Activated CD4-positive, alpha-beta T cell treated with anti-CD3 and anti-CD28 coated beads for 4 hours (primary cell): ENCODE measurements at regions not wholly inside any gene's neighbourhood (a gene's known extent, or its start where the extent isn't known, plus 50 kb on each side); places are given as distances from the start of the nearest gene placed in this dataset.

Source experiments
- DNase-seq, 2 donors: peaks; one replicate each; pipeline ENCODE4 v3.0.0-alpha.2; 2020

- no peak for DNase-seq
Measured at GRCh38 chr14:76669770-76670169, 91.5 kb upstream of the VASH1 start.

- no peak for DNase-seq
Measured at GRCh38 chr14:76672123-76672522, 89.1 kb upstream of the VASH1 start.

- no peak for DNase-seq
Measured at GRCh38 chr14:76673261-76673660, 88.0 kb upstream of the VASH1 start.

- DNase-seq = no peak
Measured at GRCh38 chr14:76675046-76675445, 86.2 kb upstream of the VASH1 start.

GRCh38 chr14:76676539-76676938, 84.7 kb upstream of the VASH1 start:
- DNase-seq = no peak

- DNase-seq = no peak
Measured at GRCh38 chr14:76677534-76678145, 83.6 kb upstream of the VASH1 start.

- no peak for DNase-seq
Measured at GRCh38 chr14:76678244-76678800, 82.9 kb upstream of the VASH1 start.

- DNase-seq = no peak
Measured at GRCh38 chr14:76682367-76682766, 78.9 kb upstream of the VASH1 start.

GRCh38 chr14:76686646-76687045, 74.6 kb upstream of the VASH1 start:
- no peak for DNase-seq

GRCh38 chr14:76687611-76688382, 73.5 kb upstream of the VASH1 start:
- no peak for DNase-seq

GRCh38 chr14:76688383-76688671, 72.9 kb upstream of the VASH1 start:
- no peak for DNase-seq

GRCh38 chr14:76690502-76691105, 70.7 kb upstream of the VASH1 start:
- DNase-seq = no peak

GRCh38 chr14:76694106-76694505, 67.2 kb upstream of the VASH1 start:
- DNase-seq = no peak

- no peak for DNase-seq
Measured at GRCh38 chr14:76695263-76695920, 65.9 kb upstream of the VASH1 start.

- no peak for DNase-seq
Measured at GRCh38 chr14:76696361-76696760, 64.9 kb upstream of the VASH1 start.

GRCh38 chr14:76696791-76697190, 64.5 kb upstream of the VASH1 start:
- no peak for DNase-seq

GRCh38 chr14:76697246-76697905, 63.9 kb upstream of the VASH1 start:
- no peak for DNase-seq

GRCh38 chr14:76698191-76698590, 63.1 kb upstream of the VASH1 start:
- no peak for DNase-seq

- no peak for DNase-seq
Measured at GRCh38 chr14:76698631-76699030, 62.6 kb upstream of the VASH1 start.

GRCh38 chr14:76699209-76699938, 61.9 kb upstream of the VASH1 start:
- DNase-seq = no peak

GRCh38 chr14:76699939-76700590, 61.2 kb upstream of the VASH1 start:
- no peak for DNase-seq

GRCh38 chr14:76701436-76701835, 59.8 kb upstream of the VASH1 start:
- DNase-seq = no peak
